B cell (primary cell): ENCODE measurements at regions not wholly inside any gene's neighbourhood (a gene's known extent, or its start where the extent isn't known, plus 50 kb on each side); places are given as distances from the start of the nearest gene placed in this dataset.

Experiments
- ATAC-seq: fragments of 200-7000 bp; cut with Tn5 transposase; one replicate; pipeline ENCODE4 v1.10.0; 2021; ENCODE audit warnings: low read depth, mild to moderate bottlenecking, moderate number of reproducible peaks, moderate library complexity
- CTCF ChIA-PET: fragments of 350-600 bp; sonication (Branson Sonifier 250); formaldehyde crosslinking; loops from one replicate; lab custom pipeline; 2021; ENCODE audit warnings: antibody characterized with exemption, inconsistent platforms; lab: Charles Lee
- POLR2A ChIA-PET: fragments of 350-600 bp; sonication (Branson Sonifier 250); formaldehyde crosslinking; loops from one replicate; lab custom pipeline; 2021; ENCODE audit warnings: antibody characterized with exemption; lab: Charles Lee
- DNase-seq: peaks from one replicate; pipeline ENCODE4 v3.0.0; 2013
- H2AFZ ChIP-seq: 2 replicates; pipeline ENCODE4 v1.6.1; 2012; ENCODE audit warnings: mild to moderate bottlenecking, low read depth, low read length; ENCODE audit not compliant: insufficient read depth, poor library complexity, severe bottlenecking
- H3K27ac ChIP-seq, 2 donors: 1 replicate in 1 of 2; 2 replicates in 1 of 2; pipeline ENCODE4 v1.5.1; 2012 to 2013; ENCODE audit warnings: low read length in 2 of 2, mild to moderate bottlenecking in 2 of 2, moderate library complexity in 1 of 2
- H3K27me3 ChIP-seq, 4 experiments: fragments of 200-600 bp in 1 of 4; sonication (generic) in 1 of 4; replicated peaks in 1 of 4; 1 replicate in 2 of 4; 2 replicates in 2 of 4; pipeline versions ENCODE4 v1.6.1 to v1.7.0; 2013 to 2016; ENCODE audit warnings: low read length in 3 of 4, mild to moderate bottlenecking in 2 of 4, mixed read lengths in 1 of 4, moderate library complexity in 1 of 4; ENCODE audit not compliant: insufficient read depth in 4 of 4, control insufficient read depth in 3 of 4; ENCODE audit errors: control extremely low read depth in 1 of 4
- H3K36me3 ChIP-seq, 2 experiments: replicated peaks in 1 of 2; 1 replicate in 1 of 2; 2 replicates in 1 of 2; pipeline versions ENCODE4 v1.6.1 to v1.7.1; 2013; ENCODE audit warnings: low read length in 1 of 2; ENCODE audit not compliant: insufficient read depth in 2 of 2, control insufficient read depth in 1 of 2; ENCODE audit errors: control extremely low read depth in 1 of 2, extremely low read depth in 1 of 2
- H3K4me1 ChIP-seq, 2 donors: fragments of 200-600 bp in 1 of 2; sonication (generic) in 1 of 2; 1 replicate in 1 of 2; 2 replicates in 1 of 2; pipeline versions ENCODE4 v1.5.1 to v1.6.1; 2013 to 2017; ENCODE audit warnings: low read length in 2 of 2; ENCODE audit not compliant: control insufficient read depth in 2 of 2, insufficient read depth in 2 of 2
- H3K4me2 ChIP-seq: replicated peaks from 2 replicates; pipeline ENCODE3; 2012; ENCODE audit warnings: mild to moderate bottlenecking, low read depth, low read length; ENCODE audit not compliant: poor library complexity, severe bottlenecking
- H3K4me3 ChIP-seq, 5 experiments: fragments of 200-600 bp in 1 of 5; sonication (generic) in 1 of 5; 1 replicate in 3 of 5; 2 replicates in 2 of 5; pipeline versions ENCODE4 v1.5.1 to v1.7.0; 2011 to 2016; ENCODE audit warnings: low read length in 4 of 5, mild to moderate bottlenecking in 4 of 5, low read depth in 2 of 5, control low read depth in 1 of 5, moderate library complexity in 1 of 5; ENCODE audit not compliant: insufficient read depth in 1 of 5; ENCODE audit errors: control extremely low read depth in 1 of 5, extremely low read depth in 1 of 5
- H3K79me2 ChIP-seq: fragments of 200-600 bp; sonication (generic); one replicate; pipeline ENCODE4 v1.6.0; 2016; ENCODE audit warnings: low read length; ENCODE audit not compliant: control insufficient read depth, insufficient read depth
- H3K9ac ChIP-seq: fragments of 200-600 bp; sonication (generic); 2 replicates; pipeline ENCODE4 v1.6.1; 2017; ENCODE audit warnings: mild to moderate bottlenecking, low read length, moderate library complexity
- H3K9me3 ChIP-seq, 3 donors: one replicate each; pipeline versions ENCODE4 v1.6.1 to v1.7.1; 2013; ENCODE audit warnings: low read length in 2 of 3; ENCODE audit not compliant: control insufficient read depth in 2 of 3, insufficient read depth in 1 of 3; ENCODE audit errors: control extremely low read depth in 1 of 3
- H4K20me1 ChIP-seq: 2 replicates; pipeline ENCODE4 v1.6.0; 2012; ENCODE audit warnings: mild to moderate bottlenecking, low read length; ENCODE audit not compliant: insufficient read depth, control insufficient read depth, poor library complexity, severe bottlenecking
- H3K27ac Mint-ChIP-seq: one replicate; pipeline ENCODE4 v1.8.0; 2021; ENCODE audit warnings: mixed read lengths
- H3K27me3 Mint-ChIP-seq: one replicate; pipeline ENCODE4 v1.8.0; 2021; ENCODE audit warnings: mixed read lengths
- H3K4me1 Mint-ChIP-seq: one replicate; pipeline ENCODE4 v1.8.0; 2021; ENCODE audit warnings: mixed read lengths
- H3K4me3 Mint-ChIP-seq: one replicate; pipeline ENCODE4 v1.8.0; 2021; ENCODE audit warnings: mixed read lengths
- H3K9me3 Mint-ChIP-seq: one replicate; pipeline ENCODE4 v1.8.0; 2022; ENCODE audit warnings: mixed read lengths; ENCODE audit not compliant: insufficient read depth
- EZH2 ChIP-seq: IDR thresholded peaks from 2 replicates; pipeline ENCODE4 v1.6.1; 2012; ENCODE audit warnings: borderline replicate concordance, low read depth, mild to moderate bottlenecking, moderate library complexity, low read length; ENCODE audit not compliant: insufficient read depth, poor library complexity, severe bottlenecking
- WGBS: methylation state at CpG from one replicate; pipeline ENCODE4 v1.1.5; 2013; ENCODE audit warnings: missing lambda C conversion rate; ENCODE audit not compliant: insufficient coverage; 5-methylcytosine and 5-hydroxymethylcytosine counted together
- intact Hi-C: fragments of 100-400 bp; cut with micrococcal nuclease; formaldehyde crosslinking; loops from one replicate; pipeline ENCODE4 v1.10.0; 2022
- TF ChIP-seq, protein P1 (sequence below): fragments of 200-600 bp; IDR thresholded peaks from one replicate; pipeline ENCODE4 v1.8.0; 2022; ENCODE audit warnings: antibody characterized with exemption, mild to moderate bottlenecking

DNA sequence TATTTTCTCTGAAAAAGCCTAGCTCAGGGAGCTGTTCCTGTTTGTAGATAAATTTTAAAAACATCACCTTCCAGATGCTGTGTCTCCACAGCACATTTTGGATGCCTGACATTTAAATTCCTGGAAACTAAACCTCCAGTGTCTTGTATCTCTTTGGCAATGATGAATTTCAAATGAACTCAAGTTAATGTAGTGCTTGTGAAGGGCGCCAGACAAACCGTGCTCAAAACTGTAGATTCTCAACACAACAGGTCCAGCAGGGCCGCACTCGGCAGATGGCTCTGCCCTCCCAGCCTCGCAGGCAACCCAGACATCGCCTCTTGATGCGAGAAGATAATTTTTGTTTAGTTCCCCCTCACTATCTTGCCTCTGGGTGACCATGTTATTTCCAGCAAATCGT lies 432.9 kb downstream of the VRK1 start:
- Mint-ChIP-seq H3K27ac (no peak overlapping the region), H3K4me3 (no peak overlapping the region), H3K27me3 (peaks cover 2% of the 10 kb centered on the region), H3K4me1 (no peaks in the 10 kb centered on the region), H3K9me3 (no peaks in the 10 kb centered on the region)
- Histone ChIP-seq H3K27me3 (no peaks in the 10 kb centered on the region), H3K9ac (no peak overlapping the region), H3K27ac (no peak overlapping the region), H3K9me3 (no peaks in the 10 kb centered on the region), H4K20me1 (no peaks in the 10 kb centered on the region), H3K79me2 (no peaks in the 10 kb centered on the region), H3K4me3 (no peak overlapping the region), H2AFZ (no peak overlapping the region), H3K4me2 (no peak overlapping the region), H3K36me3 (no peaks in the 10 kb centered on the region), H3K4me1 (no peaks in the 10 kb centered on the region)
- TF ChIP-seq, protein P1, sequence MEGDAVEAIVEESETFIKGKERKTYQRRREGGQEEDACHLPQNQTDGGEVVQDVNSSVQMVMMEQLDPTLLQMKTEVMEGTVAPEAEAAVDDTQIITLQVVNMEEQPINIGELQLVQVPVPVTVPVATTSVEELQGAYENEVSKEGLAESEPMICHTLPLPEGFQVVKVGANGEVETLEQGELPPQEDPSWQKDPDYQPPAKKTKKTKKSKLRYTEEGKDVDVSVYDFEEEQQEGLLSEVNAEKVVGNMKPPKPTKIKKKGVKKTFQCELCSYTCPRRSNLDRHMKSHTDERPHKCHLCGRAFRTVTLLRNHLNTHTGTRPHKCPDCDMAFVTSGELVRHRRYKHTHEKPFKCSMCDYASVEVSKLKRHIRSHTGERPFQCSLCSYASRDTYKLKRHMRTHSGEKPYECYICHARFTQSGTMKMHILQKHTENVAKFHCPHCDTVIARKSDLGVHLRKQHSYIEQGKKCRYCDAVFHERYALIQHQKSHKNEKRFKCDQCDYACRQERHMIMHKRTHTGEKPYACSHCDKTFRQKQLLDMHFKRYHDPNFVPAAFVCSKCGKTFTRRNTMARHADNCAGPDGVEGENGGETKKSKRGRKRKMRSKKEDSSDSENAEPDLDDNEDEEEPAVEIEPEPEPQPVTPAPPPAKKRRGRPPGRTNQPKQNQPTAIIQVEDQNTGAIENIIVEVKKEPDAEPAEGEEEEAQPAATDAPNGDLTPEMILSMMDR = no peak
- TF ChIP-seq EZH2 = no peak
- ChIA-PET POLR2A (no interaction called here), CTCF (no interaction called here)
- intact Hi-C loops = no loop called here
- DNase-seq (no peak), ATAC-seq (no peak)
- 100% methylated on average over 2 of the region's 8 CpGs for WGBS

DNA sequence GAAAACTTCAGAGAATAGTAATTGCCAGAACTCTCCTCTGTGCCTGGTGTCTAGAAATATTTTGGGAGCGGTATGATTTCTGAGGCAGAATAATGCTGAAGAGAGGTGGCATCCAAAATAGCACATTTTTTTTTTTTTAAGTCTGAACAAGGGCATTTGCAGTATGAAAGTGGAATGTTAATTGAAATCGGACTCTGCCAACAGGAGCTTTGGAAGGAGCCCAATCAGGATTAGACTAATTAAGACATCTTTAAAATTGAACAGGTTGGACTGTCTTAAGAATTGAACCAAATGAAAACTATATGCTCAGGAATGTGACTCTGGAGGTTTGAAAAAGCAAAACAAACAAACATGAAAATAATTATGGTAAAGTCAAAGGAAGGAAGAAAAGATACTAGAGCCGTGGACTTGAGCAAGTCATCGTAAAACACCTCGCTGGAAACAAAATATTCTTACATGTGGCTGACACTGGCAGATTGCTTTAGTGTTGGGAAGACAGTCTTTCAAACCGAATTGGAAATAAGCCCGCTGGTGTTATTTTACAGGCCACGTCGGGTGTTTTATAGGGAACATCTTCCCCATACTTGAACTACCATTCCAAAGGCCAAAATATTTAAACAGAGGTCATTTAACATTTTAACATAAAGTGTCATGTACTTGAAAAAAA lies 436.3 kb downstream of the VRK1 start:
- H3K4me3 Mint-ChIP-seq = no peak overlapping the region
- H3K27ac Mint-ChIP-seq = no peak overlapping the region
- H3K9me3 Mint-ChIP-seq = peaks cover 3% of the 10 kb centered on the region
- intact Hi-C loops = no loop called here
- Histone ChIP-seq H3K79me2 (no peaks in the 10 kb centered on the region), H4K20me1 (no peaks in the 10 kb centered on the region), H3K4me2 (no peak overlapping the region), H3K9ac (no peak overlapping the region), H3K4me1 (no peaks in the 10 kb centered on the region), H3K27me3 (no peaks in the 10 kb centered on the region), H3K9me3 (peaks cover 0 to 4% (median 0%) of the 10 kb centered on the region in 3 donors), H3K27ac (no peak overlapping the region), H2AFZ (no peak overlapping the region), H3K36me3 (no peaks in the 10 kb centered on the region), H3K4me3 (no peak overlapping the region)
- H3K27me3 Mint-ChIP-seq = peaks cover 9% of the 10 kb centered on the region
- ATAC-seq (no peak), DNase-seq (no peak)
- 100% methylated on average over 2 of the region's 9 CpGs for WGBS
- TF ChIP-seq EZH2 = no peak
- TF ChIP-seq, protein P1 = no peak
- no peaks in the 10 kb centered on the region for H3K4me1 Mint-ChIP-seq
- CTCF ChIA-PET = no interaction called here
- POLR2A ChIA-PET = no interaction called here
